PC-3 (cell line): ENCODE measurements at regions not wholly inside any gene's neighbourhood (a gene's known extent, or its start where the extent isn't known, plus 50 kb on each side); places are given as distances from the start of the nearest gene placed in this dataset.

ENCODE experiments used
- ATAC-seq: fragments of 200-7000 bp; cut with Tn5 transposase; 2 replicates; pipeline ENCODE4 v1.9.1; 2020; ENCODE audit warnings: mild to moderate bottlenecking, moderate library complexity
- BruUV-seq: library from RNA; stranded (reverse); fragments of 400-500 nt; replicated peaks from 2 replicates; lab custom pipeline; 2021; lab: Mats Ljungman, UMichigan
- CTCF ChIA-PET: fragments of 300-600 bp; sonication (Branson Sonifier 250); formaldehyde crosslinking; loops from one replicate; lab custom pipeline; 2022; ENCODE audit warnings: antibody characterized with exemption; lab: Charles Lee
- POLR2A ChIA-PET: fragments of 300-600 bp; sonication (Branson Sonifier 250); formaldehyde crosslinking; loops from one replicate; lab custom pipeline; 2022; ENCODE audit warnings: antibody characterized with exemption; ENCODE audit not compliant: unreplicated experiment; lab: Charles Lee
- DNase-seq: peaks from one replicate; pipeline ENCODE4 v3.0.0-alpha.2; 2015
- H2AFZ ChIP-seq: fragments of 300-600 bp; sonication (generic); 2 replicates; pipeline ENCODE4 v1.6.0; 2016; ENCODE audit warnings: antibody characterized with exemption, low read length
- H3F3A ChIP-seq: fragments of 300-600 bp; sonication (generic); one replicate; pipeline ENCODE4 v1.6.0; 2017; ENCODE audit warnings: antibody characterized with exemption, low read length, control low read depth, mild to moderate bottlenecking; ENCODE audit not compliant: unreplicated experiment
- H3K27ac ChIP-seq: fragments of 300-600 bp; sonication (generic); 2 replicates; pipeline ENCODE4 v1.5.1; 2016; ENCODE audit warnings: mild to moderate bottlenecking, low read length
- H3K27me3 ChIP-seq: fragments of 300-600 bp; sonication (generic); 2 replicates; pipeline ENCODE4 v1.6.1; 2016; ENCODE audit warnings: low read length, mixed read lengths
- H3K36me3 ChIP-seq: fragments of 300-600 bp; sonication (generic); 2 replicates; pipeline ENCODE4 v1.6.1; 2016; ENCODE audit warnings: low read depth, mixed run types, low read length, mixed read lengths
- H3K4me1 ChIP-seq: fragments of 300-600 bp; sonication (generic); 2 replicates; pipeline ENCODE4 v1.5.1; 2016; ENCODE audit warnings: low read length; ENCODE audit not compliant: insufficient read depth
- H3K4me2 ChIP-seq: fragments of 300-600 bp; sonication (generic); 2 replicates; pipeline ENCODE4 v1.6.0; 2016; ENCODE audit warnings: low read length
- H3K4me3 ChIP-seq: fragments of 300-600 bp; sonication (generic); 2 replicates; pipeline ENCODE4 v1.5.1; 2016; ENCODE audit warnings: mild to moderate bottlenecking, low read length, mixed read lengths
- H3K79me2 ChIP-seq: fragments of 300-600 bp; sonication (generic); 2 replicates; pipeline ENCODE4 v1.6.1; 2017; ENCODE audit warnings: low read length, mixed read lengths
- H3K9ac ChIP-seq: fragments of 300-600 bp; sonication (generic); 2 replicates; pipeline ENCODE4 v1.6.0; 2016; ENCODE audit warnings: mild to moderate bottlenecking, low read length
- H3K9me2 ChIP-seq: fragments of 300-600 bp; sonication (generic); replicated peaks from 2 replicates; pipeline ENCODE4 v1.6.1; 2016; ENCODE audit warnings: mixed run types, low read length, mixed read lengths
- H3K9me3 ChIP-seq: fragments of 300-600 bp; sonication (generic); 2 replicates; pipeline ENCODE4 v1.6.1; 2016; ENCODE audit warnings: low read length, mixed read lengths
- H4K20me1 ChIP-seq: fragments of 300-600 bp; sonication (generic); 2 replicates; pipeline ENCODE4 v1.6.1; 2016; ENCODE audit warnings: low read length, mixed read lengths
- CTCF ChIP-seq: fragments of 300-600 bp; sonication (generic); conservative IDR thresholded peaks from 2 replicates; pipeline ENCODE4 v1.5.1; 2017; ENCODE audit warnings: antibody characterized with exemption, low read depth, mild to moderate bottlenecking, low read length
- EZH2 ChIP-seq: fragments of 300-600 bp; sonication (generic); IDR thresholded peaks from one replicate; pipeline ENCODE4 v1.6.1; 2017; ENCODE audit warnings: antibody characterized with exemption, mild to moderate bottlenecking, low read length; ENCODE audit not compliant: unreplicated experiment
- EZH2phosphoT487 ChIP-seq: fragments of 300-600 bp; sonication (generic); IDR thresholded peaks from 2 replicates; pipeline ENCODE4 v1.6.1; 2018; ENCODE audit warnings: mild to moderate bottlenecking, antibody characterized with exemption, low read length, borderline replicate concordance
- intact Hi-C: fragments of 100-400 bp; cut with micrococcal nuclease; formaldehyde crosslinking; loops from 2 replicates; pipeline ENCODE4 v1.9.0; 2023

GRCh38 chr18:2313332-2313731, 258.0 kb downstream of the METTL4 start:
- 0 out of 2 replicates have a peak, but pooled peaks cover 5% of the 10 kb centered on the region for H3K4me1 ChIP-seq
- no peaks in the 10 kb centered on the region for H3F3A ChIP-seq
- DNase-seq, result no peak
- POLR2A ChIA-PET, result no interaction called here
- H3K4me2 ChIP-seq, result no peak overlapping the region
- H3K27me3 ChIP-seq, result no peaks in the 10 kb centered on the region
- H3K9me3 ChIP-seq, result no peaks in the 10 kb centered on the region
- no peak for ATAC-seq
- no TSS peak for BruUV-seq
- no peaks in the 10 kb centered on the region for H4K20me1 ChIP-seq
- H3K9me2 ChIP-seq, result no peaks in the 10 kb centered on the region
- H3K79me2 ChIP-seq, result no peaks in the 10 kb centered on the region
- H3K4me3 ChIP-seq, result no peak overlapping the region
- no peaks in the 10 kb centered on the region for H3K36me3 ChIP-seq
- no peak overlapping the region for H3K9ac ChIP-seq
- CTCF ChIA-PET, result no interaction called here
- no peak overlapping the region for H2AFZ ChIP-seq
- no peak overlapping the region for H3K27ac ChIP-seq
- no peak for TF ChIP-seq CTCF
- TF ChIP-seq EZH2phosphoT487, result no peak
- intact Hi-C loops, result no loop called here

- Histone ChIP-seq H2AFZ (no peak overlapping the region), H3F3A (no peaks in the 10 kb centered on the region), H3K4me3 (no peak overlapping the region), H3K9ac (no peak overlapping the region), H3K9me2 (no peaks in the 10 kb centered on the region), H3K79me2 (no peaks in the 10 kb centered on the region), H3K27me3 (no peaks in the 10 kb centered on the region), H3K27ac (no peak overlapping the region), H3K4me2 (no peak overlapping the region), H3K4me1 (no peaks in the 10 kb centered on the region), H4K20me1 (no peaks in the 10 kb centered on the region), H3K9me3 (no peaks in the 10 kb centered on the region), H3K36me3 (no peaks in the 10 kb centered on the region)
- no peak for ATAC-seq
- TF ChIP-seq CTCF (no peak), EZH2 (no peak), EZH2phosphoT487 (no peak)
- no TSS peak for BruUV-seq
- no peak for DNase-seq
- CTCF ChIA-PET, result no interaction called here
- intact Hi-C loops, result no loop called here
- POLR2A ChIA-PET, result no interaction called here
Measured at GRCh38 chr18:2316082-2316750, 255.1 kb downstream of the METTL4 start.
